GM18520 (cell line): ENCODE measurements at regions not wholly inside any gene's neighbourhood (a gene's known extent, or its start where the extent isn't known, plus 50 kb on each side); places are given as distances from the start of the nearest gene placed in this dataset.

Experiments used
- ATAC-seq: cut with Tn5 transposase; IDR thresholded peaks from one replicate; pipeline ENCODE4 v1.9.1; 2021; ENCODE audit not compliant: unreplicated experiment

GRCh38 chr2:200725596-200725995 lies 86.1 kb upstream of the BZW1 start:
- ATAC-seq = no peak

DNA sequence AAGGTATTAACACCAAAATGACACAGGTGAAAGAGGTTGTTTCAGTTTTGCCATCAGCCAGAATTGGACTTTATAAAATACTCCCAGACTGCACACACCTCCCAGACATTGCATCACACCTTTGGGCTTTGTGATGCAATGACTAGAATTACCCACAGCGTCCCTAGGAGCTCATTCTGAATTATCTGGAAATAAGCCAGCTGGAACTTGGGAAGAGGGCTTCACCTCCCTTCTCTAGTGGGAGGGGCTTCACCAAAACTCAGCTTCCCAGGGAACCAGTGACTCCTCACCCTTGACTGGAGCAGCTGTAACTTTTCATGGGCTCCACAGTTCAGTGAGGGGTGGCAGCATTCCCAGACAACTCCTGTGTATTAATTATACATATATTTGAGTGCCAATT lies 83.1 kb upstream of the BZW1 start:
- ATAC-seq = no peak

- no peak for ATAC-seq
Measured at GRCh38 chr2:200730302-200730701, 81.4 kb upstream of the BZW1 start.

DNA sequence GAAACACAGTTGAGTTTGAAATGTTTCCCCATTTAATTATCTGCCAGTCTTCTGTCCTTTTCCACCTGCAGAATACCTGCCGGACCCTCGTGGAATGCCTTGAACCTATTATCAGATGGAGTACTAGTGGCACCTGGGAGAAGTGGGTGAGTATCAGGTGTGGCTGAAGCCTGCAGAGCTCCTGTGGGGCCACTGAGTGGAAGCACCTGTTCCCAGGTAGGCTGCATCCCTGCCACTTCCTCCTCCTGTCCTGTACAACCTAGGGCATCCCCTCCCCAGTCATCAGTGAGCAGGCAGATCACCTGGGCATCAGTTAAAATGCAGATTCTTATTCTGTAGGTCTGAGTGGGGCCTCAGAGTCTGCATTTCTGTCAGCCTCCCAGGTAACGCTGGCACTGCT lies 80.8 kb upstream of the BZW1 start:
- no peak for ATAC-seq

DNA sequence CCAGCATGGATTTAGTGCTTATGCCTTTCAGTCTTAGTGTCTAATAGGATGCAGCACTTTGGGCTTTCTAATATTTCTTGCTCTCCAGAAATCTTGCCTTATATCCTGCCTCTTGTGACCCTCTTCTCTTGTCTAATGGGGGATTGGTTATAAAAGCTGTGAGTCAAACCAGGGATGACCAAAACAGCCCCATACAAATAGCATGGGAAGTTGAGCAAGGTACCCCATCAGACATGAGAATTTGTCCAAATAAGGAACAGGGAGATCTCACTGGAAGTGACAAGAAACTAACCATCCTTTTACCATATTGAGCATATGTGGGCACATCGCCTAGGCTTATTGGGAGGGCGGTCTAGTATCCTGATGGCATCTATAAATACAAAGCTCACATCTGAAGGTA lies 78.8 kb upstream of the BZW1 start:
- no peak for ATAC-seq

- ATAC-seq = no peak
Measured at GRCh38 chr2:200733713-200734198, 78.0 kb upstream of the BZW1 start.

DNA sequence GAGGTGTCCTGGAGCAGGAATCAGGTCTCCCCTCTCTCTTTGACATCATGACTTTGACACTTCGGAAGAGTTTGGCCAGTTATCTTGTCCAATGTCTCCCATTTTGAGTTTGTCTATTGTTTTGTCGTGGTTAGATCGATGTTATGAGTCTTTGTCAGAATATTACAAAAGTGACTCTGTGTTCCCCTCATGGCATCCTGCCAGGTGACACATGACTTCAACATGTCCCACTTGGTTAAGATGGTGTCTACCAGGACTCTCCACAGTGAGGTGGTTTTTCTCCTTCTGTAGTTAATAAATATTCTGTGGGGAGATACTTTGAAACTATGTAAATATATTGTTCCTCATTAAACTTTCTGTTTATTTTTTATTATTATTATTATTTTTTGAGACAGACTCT lies 76.6 kb upstream of the BZW1 start:
- no peak for ATAC-seq

GRCh38 chr2:200736646-200737274 lies 75.0 kb upstream of the BZW1 start:
- no peak for ATAC-seq

GRCh38 chr2:200737585-200737984 lies 74.1 kb upstream of the BZW1 start:
- ATAC-seq = no peak

DNA sequence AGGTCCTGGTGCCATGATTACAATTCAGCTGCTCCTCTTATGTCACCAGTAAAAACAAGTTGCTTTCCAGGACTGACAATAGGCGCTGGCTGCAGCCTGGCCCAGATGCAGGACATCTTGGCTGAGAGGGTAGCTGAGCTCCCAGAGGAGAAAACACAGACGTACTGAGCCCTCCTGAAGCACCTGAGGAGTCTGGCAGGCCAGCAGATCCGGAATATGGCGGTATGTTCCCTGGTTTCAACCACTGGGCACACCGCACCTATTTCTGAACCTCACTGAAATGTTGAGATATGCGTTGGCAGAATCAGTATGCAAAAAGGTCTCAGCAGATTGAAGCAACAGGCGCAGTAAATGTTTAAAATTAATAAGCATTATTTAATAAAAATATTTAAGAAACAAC lies 73.1 kb upstream of the BZW1 start:
- no peak for ATAC-seq

DNA sequence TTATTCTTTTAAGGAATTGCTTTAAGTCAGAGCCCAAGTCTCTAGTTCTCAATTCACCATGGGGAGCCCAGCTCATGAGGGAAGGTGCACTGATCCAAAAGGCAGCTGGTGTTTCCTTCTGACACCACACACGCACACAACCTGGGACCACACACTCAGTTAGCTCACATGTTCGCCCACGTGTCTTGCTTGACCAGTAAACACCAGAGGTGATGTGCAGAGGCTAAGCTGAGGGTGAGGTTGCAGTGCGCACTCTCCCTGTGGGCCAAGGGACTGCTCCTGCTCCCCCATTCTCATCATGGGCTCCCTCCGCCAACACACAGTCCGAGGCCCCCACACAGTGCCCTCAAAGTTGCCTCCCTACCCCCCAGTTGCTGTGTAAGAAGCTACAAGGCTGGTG lies 70.8 kb upstream of the BZW1 start:
- ATAC-seq = no peak

DNA sequence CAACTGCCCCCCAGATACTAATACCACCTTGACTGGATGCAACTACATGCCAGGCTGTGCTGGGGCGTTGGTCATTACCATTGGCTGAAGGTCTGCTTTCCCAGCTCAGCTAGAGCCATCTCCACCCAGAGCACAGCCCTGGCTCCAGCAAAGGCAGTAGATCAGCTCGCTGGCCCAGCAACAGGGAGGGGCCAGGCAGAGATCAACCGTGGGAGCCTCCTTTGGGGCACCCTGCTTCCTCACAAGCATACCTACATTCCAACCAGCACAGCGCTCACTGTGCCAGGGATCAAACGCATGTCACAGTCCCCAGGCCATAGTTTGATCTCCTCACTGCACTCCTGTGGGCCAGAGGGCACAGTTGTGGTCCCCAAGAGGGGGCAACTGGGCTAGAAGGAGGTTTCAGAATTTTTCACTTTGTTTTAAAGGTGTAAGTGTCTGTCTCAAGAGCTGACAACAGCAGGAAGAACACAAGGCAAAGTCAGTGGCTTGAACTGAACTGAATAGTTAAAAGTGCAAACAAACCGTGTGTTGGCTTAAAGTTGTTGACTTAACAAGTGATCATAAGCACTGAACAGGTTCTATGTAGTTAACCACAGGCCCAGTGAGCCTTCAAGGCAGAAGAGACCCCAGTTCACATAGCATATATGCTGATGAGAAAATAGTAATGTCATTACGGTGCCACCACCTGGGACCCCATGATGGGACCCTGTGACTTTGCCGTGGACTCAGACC lies 70.1 kb upstream of the BZW1 start:
- no peak for ATAC-seq

GRCh38 chr2:200742426-200742825 lies 69.3 kb upstream of the BZW1 start:
- ATAC-seq = no peak

DNA sequence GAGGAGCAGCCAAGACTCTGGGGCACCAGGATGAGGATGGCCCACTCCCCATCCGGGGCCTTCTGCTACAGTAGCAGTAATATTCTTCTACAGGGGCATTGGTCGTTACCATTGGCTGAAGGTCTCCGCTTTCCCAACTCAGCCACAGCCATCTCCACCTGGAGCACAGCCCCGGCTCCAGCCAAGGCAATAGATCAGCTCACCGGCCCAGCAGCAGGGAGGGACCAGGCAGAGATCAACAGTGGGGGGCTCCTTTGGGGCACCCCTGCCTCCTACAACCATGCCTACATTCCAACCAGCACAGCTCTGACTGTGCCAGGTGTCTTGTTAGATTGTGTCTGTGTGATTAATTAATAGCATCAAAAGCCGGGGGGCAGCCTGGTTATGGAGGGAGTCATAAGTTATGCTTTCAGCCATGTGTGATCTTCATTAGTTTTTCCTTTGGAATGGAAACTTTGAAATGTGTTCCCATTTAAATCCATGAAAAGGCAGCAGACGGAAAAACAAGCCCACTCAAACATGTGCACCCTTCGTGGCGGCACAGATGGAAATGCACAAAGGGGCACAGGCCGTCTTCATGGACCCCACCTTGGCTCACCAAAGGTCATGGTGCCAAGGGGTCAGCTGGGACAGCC lies 68.6 kb upstream of the BZW1 start:
- no peak for ATAC-seq

DNA sequence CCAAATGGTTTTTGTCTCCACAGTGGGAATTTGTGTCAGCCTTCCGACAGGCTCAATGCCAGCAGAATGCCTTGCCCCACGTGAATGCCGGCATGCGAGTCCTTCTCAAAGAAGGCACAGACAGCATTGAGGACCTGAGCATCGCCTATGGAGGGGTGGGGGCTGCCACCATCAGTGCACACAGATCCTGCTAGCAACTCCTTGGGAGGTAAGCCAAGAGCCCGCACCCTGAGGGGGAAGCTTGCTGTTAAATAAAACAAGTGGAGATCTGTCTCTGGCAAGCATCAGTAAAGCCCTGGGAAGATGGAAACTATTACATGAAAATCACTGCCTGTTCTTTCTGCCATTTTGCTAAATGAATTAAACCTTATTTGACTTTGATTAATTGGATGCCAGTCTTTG lies 67.5 kb upstream of the BZW1 start:
- no peak for ATAC-seq

- no peak for ATAC-seq
Measured at GRCh38 chr2:200746301-200746700, 65.4 kb upstream of the BZW1 start.

DNA sequence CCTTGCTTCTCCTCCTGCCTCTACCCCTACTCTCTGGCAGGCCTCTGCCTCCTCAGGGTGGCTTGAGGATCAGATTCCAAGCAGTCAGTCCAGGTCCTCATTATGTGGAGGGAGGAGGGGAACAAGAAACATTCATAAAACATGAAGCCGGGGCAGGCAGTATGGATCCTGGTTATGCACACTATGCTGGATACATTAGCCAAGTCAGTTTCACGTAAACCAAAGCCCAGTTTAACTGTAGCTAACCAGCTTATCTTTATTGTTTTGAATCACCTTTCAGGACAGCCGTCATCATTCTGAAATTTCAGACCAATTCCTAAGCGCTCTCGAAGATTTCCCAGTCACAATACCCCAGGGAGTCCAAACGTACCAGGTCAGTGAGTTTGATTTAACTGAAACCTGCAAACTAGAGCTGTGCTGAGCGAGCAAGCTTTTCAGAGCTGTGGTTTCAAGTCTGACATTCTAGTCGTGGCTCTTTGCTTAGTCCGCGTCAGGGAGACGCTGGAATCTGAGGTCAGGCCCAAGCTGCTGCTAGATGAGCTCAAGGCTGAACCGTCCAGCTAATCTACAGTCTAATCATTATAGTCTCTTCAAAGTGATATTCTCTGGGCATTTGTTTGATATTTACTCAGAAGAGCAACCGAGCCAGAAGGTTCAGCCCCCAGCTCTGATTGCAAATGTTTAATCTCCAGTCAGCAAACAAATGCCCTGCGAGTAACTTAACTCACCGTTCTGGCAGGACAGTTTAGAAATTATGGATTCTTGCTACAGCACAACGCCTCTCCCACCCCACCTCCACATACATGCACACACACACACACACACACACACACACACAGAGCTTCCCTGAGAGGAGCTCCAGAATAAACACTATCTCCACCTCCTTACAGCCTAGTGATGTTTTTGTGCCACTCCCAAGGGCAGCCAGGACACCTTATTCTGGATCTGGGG lies 63.8 kb upstream of the BZW1 start:
- no peak for ATAC-seq

DNA sequence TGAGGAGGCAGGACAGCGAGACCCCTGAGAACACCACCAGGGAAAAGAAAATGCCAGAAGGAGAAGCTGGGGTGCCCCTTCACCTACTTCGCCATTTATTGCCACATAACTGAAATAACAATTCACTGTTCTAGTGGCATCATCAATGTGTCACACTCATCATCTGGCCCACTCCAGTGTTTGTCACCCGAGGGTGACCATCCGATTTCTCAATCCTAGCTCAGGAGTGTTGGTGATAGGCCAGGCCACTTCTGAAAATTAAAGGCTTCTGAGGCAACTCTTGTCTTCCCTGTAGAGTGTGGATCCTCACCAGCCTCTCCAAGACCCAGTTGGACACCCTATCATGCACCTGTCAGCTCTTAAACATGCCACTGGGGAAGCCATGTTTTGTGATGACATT lies 62.9 kb upstream of the BZW1 start:
- no peak for ATAC-seq

DNA sequence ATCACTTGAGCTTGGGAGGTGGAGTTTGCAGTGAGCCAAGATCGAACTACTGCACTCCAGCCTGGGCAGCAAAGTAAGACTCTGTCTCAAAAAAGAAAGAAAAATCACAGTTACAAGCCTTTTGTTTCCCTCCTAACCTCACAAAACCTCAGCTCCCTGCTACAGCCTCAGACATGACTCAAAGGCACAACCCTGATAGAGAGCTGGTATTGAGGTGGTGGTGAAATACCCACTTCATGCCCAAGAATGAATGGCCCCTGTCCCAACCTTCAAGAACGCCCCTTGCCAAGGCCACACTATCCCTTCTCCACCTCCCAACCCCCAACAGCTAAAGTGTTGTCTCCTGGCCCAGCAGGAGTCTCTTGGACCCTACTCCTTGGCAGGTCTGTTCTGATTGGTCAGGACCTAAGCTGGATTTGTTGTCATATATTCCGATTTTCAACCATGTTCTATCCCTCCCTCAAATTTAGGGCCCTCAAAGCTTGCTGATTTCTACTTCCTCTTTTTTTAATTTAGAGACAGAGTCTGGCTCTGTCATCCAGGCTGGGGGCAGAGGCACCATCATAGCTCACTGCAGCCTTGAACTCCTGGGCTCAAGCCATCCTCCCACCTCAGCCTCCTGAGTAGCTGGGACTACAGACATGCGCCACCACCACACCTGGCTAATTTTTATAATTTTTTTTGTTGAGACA lies 61.9 kb upstream of the BZW1 start:
- ATAC-seq = no peak

DNA sequence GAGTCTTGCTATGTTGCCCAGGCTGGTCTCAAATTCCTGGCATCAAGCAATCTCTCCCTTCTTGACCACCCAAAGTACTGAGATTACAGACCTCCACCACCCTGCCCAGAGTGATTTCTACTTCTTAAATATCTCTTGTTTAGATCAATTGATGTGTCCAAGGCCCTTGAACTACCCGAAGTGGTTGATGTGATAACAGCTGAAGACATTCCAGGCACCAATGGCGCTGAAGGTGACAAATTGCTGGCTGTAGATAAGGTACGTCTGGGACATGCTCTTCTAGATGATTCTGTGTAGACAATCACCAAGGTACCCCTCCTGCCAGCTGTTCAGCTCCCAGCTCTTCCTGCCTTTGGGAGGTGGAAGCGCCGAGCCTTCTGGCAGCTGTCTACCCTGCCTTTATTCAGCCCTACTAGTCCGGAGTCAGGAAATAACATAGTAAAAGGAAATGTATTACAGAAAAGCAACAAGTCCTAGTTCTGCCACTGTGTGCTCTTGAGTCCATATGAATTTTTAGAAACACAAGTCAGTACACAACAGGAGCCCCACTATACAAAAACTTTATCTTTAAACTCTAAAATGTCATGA lies 61.3 kb upstream of the BZW1 start:
- ATAC-seq = no peak
